GM23248 (cell line): ENCODE measurements at regions not wholly inside any gene's neighbourhood (a gene's known extent, or its start where the extent isn't known, plus 50 kb on each side); places are given as distances from the start of the nearest gene placed in this dataset.

Experiments
- DNase-seq: peaks from one replicate; pipeline ENCODE4 v3.0.0-alpha.2; 2015
- H2AFZ ChIP-seq: fragments of 200-600 bp; sonication (generic); 2 replicates; pipeline ENCODE4 v1.6.1; 2016; ENCODE audit warnings: antibody characterized with exemption
- H3F3A ChIP-seq: fragments of 200-600 bp; sonication (generic); 2 replicates; pipeline ENCODE4 v1.6.1; 2016; ENCODE audit warnings: mild to moderate bottlenecking, antibody characterized with exemption, mixed run types; ENCODE audit not compliant: insufficient read depth
- H3K27ac ChIP-seq: fragments of 200-600 bp; sonication (generic); 2 replicates; pipeline ENCODE4 v1.5.1; 2016; ENCODE audit warnings: mild to moderate bottlenecking
- H3K27me3 ChIP-seq: fragments of 200-600 bp; sonication (generic); replicated peaks from 2 replicates; pipeline ENCODE4 v1.6.1; 2016; ENCODE audit warnings: mild to moderate bottlenecking; ENCODE audit not compliant: insufficient read depth
- H3K36me3 ChIP-seq: fragments of 200-600 bp; sonication (generic); 2 replicates; pipeline ENCODE4 v1.6.1; 2016; ENCODE audit warnings: low read depth, mild to moderate bottlenecking
- H3K4me1 ChIP-seq: fragments of 200-600 bp; sonication (generic); 2 replicates; pipeline ENCODE4 v1.6.1; 2016; ENCODE audit warnings: mild to moderate bottlenecking; ENCODE audit not compliant: insufficient read depth
- H3K4me2 ChIP-seq: fragments of 200-600 bp; sonication (generic); one replicate; pipeline ENCODE4 v1.6.1; 2016; ENCODE audit warnings: mild to moderate bottlenecking; ENCODE audit not compliant: unreplicated experiment
- H3K4me3 ChIP-seq: fragments of 200-600 bp; sonication (generic); 2 replicates; pipeline ENCODE4 v1.5.1; 2016; ENCODE audit warnings: mild to moderate bottlenecking
- H3K79me2 ChIP-seq: fragments of 200-600 bp; sonication (generic); 2 replicates; pipeline ENCODE4 v1.6.1; 2016; ENCODE audit warnings: mild to moderate bottlenecking; ENCODE audit not compliant: insufficient read depth
- H3K9ac ChIP-seq: fragments of 200-600 bp; sonication (generic); 2 replicates; pipeline ENCODE4 v1.6.1; 2016; ENCODE audit warnings: mild to moderate bottlenecking
- H3K9me2 ChIP-seq: fragments of 200-600 bp; sonication (generic); 2 replicates; pipeline ENCODE4 v1.6.1; 2016; ENCODE audit warnings: mixed run types, mild to moderate bottlenecking, moderate library complexity; ENCODE audit not compliant: insufficient read depth
- H3K9me3 ChIP-seq: fragments of 200-600 bp; sonication (generic); one replicate; pipeline ENCODE4 v1.6.1; 2017; ENCODE audit warnings: low read depth
- H4K20me1 ChIP-seq: fragments of 200-600 bp; sonication (generic); 2 replicates; pipeline ENCODE4 v1.6.0; 2016; ENCODE audit not compliant: insufficient read depth
- EZH2 ChIP-seq: fragments of 200-600 bp; sonication (generic); IDR thresholded peaks from 2 replicates; pipeline ENCODE4 v1.6.1; 2018; ENCODE audit warnings: antibody characterized with exemption, mild to moderate bottlenecking; ENCODE audit not compliant: insufficient read depth, poor library complexity, severe bottlenecking
- EZH2phosphoT487 ChIP-seq: fragments of 200-600 bp; sonication (generic); IDR thresholded peaks from 2 replicates; pipeline ENCODE4 v1.6.1; 2018; ENCODE audit warnings: antibody characterized with exemption, moderate library complexity, mild to moderate bottlenecking, low read depth; ENCODE audit not compliant: insufficient read depth
- WGBS, 2 experiments: methylation state at CpG; one replicate each; pipeline ENCODE4 v1.1.6; 2015 to 2017; ENCODE audit warnings: low lambda C conversion rate in 2 of 2, low coverage in 1 of 2; ENCODE audit errors: missing lambda C conversion rate in 2 of 2; 5-methylcytosine and 5-hydroxymethylcytosine counted together
- in situ Hi-C: fragments of 300-500 bp; cut with MboI; formaldehyde crosslinking; loops from 2 replicates; pipeline ENCODE4 v1.15.0; 2020

- DNase-seq: no peak
- H3K9me2 ChIP-seq: no peaks in the 10 kb centered on the region
- no peak overlapping the region for H3K4me2 ChIP-seq
- no peaks in the 10 kb centered on the region for H3K79me2 ChIP-seq
- H2AFZ ChIP-seq: no peak overlapping the region
- no peaks in the 10 kb centered on the region for H3K4me1 ChIP-seq
- no peak overlapping the region for H3K27ac ChIP-seq
- no peaks in the 10 kb centered on the region for H3K27me3 ChIP-seq
- H4K20me1 ChIP-seq: no peaks in the 10 kb centered on the region
- no peaks in the 10 kb centered on the region for H3F3A ChIP-seq
- H3K4me3 ChIP-seq: no peak overlapping the region
- H3K36me3 ChIP-seq: no peaks in the 10 kb centered on the region
- in situ Hi-C loops: no loop called here
- no peak overlapping the region for H3K9ac ChIP-seq
- TF ChIP-seq EZH2: no peak
- TF ChIP-seq EZH2phosphoT487: no peak
- no peaks in the 10 kb centered on the region for H3K9me3 ChIP-seq
- 48 to 51% methylated on average over 11 of the region's 11 CpGs for WGBS, 2 experiments
Measured at GRCh38 chr2:239487272-239487671, 86.5 kb upstream of the HDAC4 start.

DNA sequence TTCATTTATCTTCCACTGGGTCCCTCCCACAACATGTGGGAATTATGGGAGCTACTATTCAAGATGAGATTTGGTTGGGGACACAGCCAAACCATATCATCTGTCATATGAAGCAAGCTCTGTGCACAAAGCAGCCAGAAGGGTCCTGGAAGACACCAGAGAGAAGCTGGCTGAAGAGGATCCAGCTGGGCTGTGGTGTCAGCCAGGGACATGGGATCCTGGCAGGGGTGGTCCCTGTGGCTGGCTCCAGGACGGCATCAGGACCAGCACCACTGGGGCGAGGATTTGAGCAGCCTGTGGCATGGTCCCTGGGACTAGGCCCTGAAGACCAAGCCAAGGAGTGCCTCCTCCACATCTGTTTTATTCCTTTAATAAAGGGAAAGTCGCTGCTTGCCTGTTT, 84.8 kb upstream of the HDAC4 start:
- Histone ChIP-seq H3K4me1 (no peaks in the 10 kb centered on the region), H3F3A (no peaks in the 10 kb centered on the region), H3K4me3 (no peak overlapping the region), H4K20me1 (no peaks in the 10 kb centered on the region), H3K9ac (no peak overlapping the region), H2AFZ (no peak overlapping the region), H3K9me2 (no peaks in the 10 kb centered on the region), H3K79me2 (no peaks in the 10 kb centered on the region), H3K4me2 (no peak overlapping the region), H3K27ac (no peak overlapping the region), H3K27me3 (no peaks in the 10 kb centered on the region), H3K36me3 (no peaks in the 10 kb centered on the region), H3K9me3 (no peaks in the 10 kb centered on the region)
- DNase-seq: no peak
- TF ChIP-seq EZH2: no peak
- no peak for TF ChIP-seq EZH2phosphoT487
- in situ Hi-C loops: no loop called here
- WGBS, 2 experiments: 13% methylated on average over 3 of the region's 3 CpGs

- Histone ChIP-seq H3K9me2 (no peaks in the 10 kb centered on the region), H3K27ac (no peak overlapping the region), H3K36me3 (no peaks in the 10 kb centered on the region), H3K9ac (no peak overlapping the region), H3F3A (no peaks in the 10 kb centered on the region), H3K9me3 (no peaks in the 10 kb centered on the region), H2AFZ (no peak overlapping the region), H3K4me1 (no peaks in the 10 kb centered on the region), H4K20me1 (no peaks in the 10 kb centered on the region), H3K4me2 (no peak overlapping the region), H3K4me3 (no peak overlapping the region), H3K27me3 (no peaks in the 10 kb centered on the region), H3K79me2 (no peaks in the 10 kb centered on the region)
- 63 to 64% methylated on average over 22 of the region's 22 CpGs for WGBS, 2 experiments
- TF ChIP-seq EZH2phosphoT487 (no peak), EZH2 (no peak)
- in situ Hi-C loops: no loop called here
- DNase-seq: no peak
Measured at GRCh38 chr2:239484571-239485355, 83.9 kb upstream of the HDAC4 start.

DNA sequence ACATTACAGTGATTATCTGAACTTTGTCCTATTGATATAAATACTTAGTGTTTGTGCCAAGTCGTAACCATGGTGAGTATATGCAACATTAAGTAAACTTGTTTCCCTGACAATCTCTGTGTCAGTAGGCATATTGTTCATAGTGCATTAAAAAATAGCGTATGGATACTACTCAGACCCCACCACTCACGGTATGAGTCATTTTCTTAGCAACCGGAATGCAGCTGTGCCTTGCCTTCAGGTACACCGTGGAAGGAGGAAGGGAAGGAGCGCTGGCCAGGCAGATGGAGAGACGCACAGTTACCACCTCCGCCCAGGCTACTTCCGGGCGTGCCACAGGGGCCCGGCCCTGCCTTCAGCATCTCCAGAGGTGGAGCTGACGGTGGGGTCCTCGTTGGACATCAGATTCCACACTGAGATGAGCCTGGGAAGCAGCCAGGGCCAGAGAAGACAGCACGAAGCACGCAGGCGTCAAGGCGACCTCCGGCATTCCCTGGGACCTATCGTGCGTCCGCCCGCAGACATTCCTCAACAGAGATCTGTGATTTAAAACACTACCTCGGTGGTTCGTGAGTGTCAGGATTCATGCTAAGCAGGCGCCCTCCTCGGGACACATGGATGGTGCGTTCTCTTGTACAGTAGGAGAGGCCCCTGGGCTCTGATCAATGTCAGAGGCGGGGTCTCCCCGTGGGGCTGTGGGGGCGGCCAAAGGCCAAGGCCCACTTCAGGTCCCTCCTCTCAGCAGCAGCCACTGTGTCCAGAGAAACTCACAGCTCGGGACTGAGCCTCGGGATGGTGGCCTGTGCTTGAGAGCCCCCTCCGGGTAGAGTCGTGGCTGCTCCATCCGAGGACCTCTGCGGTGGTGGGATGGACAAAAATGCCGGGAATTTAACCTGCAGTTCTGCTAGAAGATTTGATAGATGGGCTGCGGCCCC, 82.2 kb upstream of the HDAC4 start:
- H3K9me3 ChIP-seq: no peaks in the 10 kb centered on the region
- H3K27ac ChIP-seq: no peak overlapping the region
- no peaks in the 10 kb centered on the region for H3K36me3 ChIP-seq
- no peaks in the 10 kb centered on the region for H3K79me2 ChIP-seq
- no peak overlapping the region for H2AFZ ChIP-seq
- no peak for DNase-seq
- no peaks in the 10 kb centered on the region for H3F3A ChIP-seq
- no peaks in the 10 kb centered on the region for H3K4me1 ChIP-seq
- H4K20me1 ChIP-seq: no peaks in the 10 kb centered on the region
- TF ChIP-seq EZH2 (no peak), EZH2phosphoT487 (no peak)
- H3K27me3 ChIP-seq: no peaks in the 10 kb centered on the region
- H3K4me2 ChIP-seq: no peak overlapping the region
- H3K4me3 ChIP-seq: no peak overlapping the region
- no peak overlapping the region for H3K9ac ChIP-seq
- in situ Hi-C loops: no loop called here
- WGBS, 2 experiments: 66 to 69% methylated on average over 37 to 38 of the region's 38 CpGs
- no peaks in the 10 kb centered on the region for H3K9me2 ChIP-seq
